ENCODE measurements at regions not wholly inside any gene's neighbourhood (a gene's known extent, or its start where the extent isn't known, plus 50 kb on each side); places are given as distances from the start of the nearest gene placed in this dataset.

DNA sequence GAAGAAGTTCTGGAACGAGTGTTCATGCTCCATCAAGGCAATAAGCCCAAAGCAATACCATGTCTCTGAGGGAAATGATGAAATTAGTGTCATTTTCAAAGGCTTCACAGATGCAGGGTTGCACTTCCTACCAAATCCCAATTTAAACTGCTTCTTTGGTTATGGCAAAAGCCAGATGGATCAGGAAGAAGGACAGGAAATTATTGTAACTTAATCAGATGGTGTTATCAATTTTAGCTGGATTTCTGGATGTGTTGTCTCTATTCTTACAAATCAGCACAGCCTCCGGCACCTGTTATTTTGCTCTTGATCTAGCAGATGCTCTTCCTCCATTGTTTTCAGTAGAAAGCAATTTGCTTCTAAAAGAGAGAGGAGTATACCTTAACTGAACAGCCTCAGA lies 693.4 kb downstream of the SOCS6 start:
- TF ChIP-seq, protein P1, sequence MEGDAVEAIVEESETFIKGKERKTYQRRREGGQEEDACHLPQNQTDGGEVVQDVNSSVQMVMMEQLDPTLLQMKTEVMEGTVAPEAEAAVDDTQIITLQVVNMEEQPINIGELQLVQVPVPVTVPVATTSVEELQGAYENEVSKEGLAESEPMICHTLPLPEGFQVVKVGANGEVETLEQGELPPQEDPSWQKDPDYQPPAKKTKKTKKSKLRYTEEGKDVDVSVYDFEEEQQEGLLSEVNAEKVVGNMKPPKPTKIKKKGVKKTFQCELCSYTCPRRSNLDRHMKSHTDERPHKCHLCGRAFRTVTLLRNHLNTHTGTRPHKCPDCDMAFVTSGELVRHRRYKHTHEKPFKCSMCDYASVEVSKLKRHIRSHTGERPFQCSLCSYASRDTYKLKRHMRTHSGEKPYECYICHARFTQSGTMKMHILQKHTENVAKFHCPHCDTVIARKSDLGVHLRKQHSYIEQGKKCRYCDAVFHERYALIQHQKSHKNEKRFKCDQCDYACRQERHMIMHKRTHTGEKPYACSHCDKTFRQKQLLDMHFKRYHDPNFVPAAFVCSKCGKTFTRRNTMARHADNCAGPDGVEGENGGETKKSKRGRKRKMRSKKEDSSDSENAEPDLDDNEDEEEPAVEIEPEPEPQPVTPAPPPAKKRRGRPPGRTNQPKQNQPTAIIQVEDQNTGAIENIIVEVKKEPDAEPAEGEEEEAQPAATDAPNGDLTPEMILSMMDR (IDR thresholded peaks at IDR 0.05; ENCODE audit: low read depth, low read length, missing control alignments): no peak
- H3K4me3 ChIP-seq (replicated peaks; ENCODE audit: low read depth, low read length): no peak overlapping the region
- DNase-seq (ENCODE audit: extremely low read depth, low read depth): no peak

DNA sequence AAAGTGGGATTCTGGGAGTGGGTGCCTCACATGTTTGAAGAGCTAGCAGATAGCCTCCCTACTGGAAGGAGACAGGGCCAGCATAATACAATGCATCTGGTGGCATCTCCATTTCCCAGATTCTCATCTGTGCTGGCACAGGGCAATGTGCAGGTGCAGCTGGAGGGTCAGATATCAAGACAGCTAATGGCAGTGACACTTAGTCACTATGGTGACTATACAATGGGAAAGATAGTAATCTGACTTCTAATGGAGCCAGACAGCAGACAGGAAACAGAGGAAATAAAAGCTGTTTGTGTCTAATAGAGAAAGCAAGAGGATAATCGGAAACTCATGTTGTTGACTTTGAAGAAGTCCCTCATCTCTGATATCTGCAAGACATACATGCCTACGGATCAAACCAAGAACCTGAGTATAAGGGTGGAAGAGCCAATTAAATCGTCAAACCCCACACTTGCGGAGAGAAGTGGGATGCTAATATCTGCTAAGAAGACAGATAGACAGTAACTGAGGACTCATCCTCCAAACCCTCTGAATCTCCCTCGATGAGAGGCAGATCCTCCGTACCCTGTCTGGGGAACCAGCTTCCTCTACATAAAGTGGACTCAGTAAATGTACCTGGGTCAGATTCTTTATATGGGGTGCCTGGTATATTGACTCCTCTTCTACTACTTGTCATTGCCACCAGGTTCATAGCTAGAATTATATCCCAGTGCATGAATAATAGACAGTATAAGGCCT lies 692.7 kb downstream of the SOCS6 start:
- TF ChIP-seq, protein P1 (IDR thresholded peaks at IDR 0.05; ENCODE audit: low read depth, low read length, missing control alignments): no peak
- no peak for DNase-seq (ENCODE audit: extremely low read depth, low read depth)
- no peak overlapping the region for H3K4me3 ChIP-seq (replicated peaks; ENCODE audit: low read depth, low read length)

DNA sequence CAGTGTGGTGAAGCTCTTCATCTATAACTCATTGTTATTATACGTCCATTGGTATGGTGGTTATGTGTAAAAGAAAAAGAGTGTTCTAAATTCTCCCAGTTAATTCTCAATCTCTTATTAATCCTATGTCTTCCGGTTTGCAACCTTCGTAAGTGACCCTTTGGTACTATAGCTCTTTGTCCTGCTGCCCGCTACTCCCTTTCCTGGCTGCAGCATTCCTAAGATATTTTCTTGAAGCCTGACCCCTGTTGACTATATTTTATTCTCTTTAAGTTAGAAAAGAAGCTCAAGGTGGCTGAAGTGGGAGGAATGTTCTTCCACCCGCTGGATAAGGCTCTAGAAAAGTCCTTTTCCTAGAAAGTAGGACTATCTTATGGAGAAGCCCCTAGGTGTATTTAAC lies 684.8 kb downstream of the SOCS6 start:
- TF ChIP-seq, protein P1 (IDR thresholded peaks at IDR 0.05; ENCODE audit: low read depth, low read length, missing control alignments): no peak
- no peak for DNase-seq (ENCODE audit: extremely low read depth, low read depth)
- no peak overlapping the region for H3K4me3 ChIP-seq (replicated peaks; ENCODE audit: low read depth, low read length)

DNA sequence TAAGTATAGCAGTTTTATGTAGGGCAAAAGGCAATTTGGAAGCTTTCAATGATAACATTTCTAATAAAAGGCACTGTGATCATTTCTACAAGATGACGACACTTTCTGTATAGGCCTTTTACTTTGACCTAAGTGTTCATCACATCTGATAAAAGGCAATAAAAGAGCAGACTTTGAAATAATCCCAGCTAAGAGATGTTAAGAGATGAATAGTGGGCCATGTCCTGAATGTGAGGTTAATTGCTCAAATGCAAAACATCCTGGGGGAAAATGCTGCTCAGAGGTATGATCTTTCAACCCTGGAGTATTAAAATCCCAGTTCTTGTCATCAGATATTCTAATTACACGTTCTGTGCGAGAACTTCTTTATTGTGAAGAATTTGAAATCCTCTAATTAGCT lies 677.6 kb downstream of the SOCS6 start:
- no peak overlapping the region for H3K4me3 ChIP-seq (replicated peaks; ENCODE audit: low read depth, low read length)
- TF ChIP-seq, protein P1 (IDR thresholded peaks at IDR 0.05; ENCODE audit: low read depth, low read length, missing control alignments): no peak
- no peak for DNase-seq (ENCODE audit: extremely low read depth, low read depth)

DNA sequence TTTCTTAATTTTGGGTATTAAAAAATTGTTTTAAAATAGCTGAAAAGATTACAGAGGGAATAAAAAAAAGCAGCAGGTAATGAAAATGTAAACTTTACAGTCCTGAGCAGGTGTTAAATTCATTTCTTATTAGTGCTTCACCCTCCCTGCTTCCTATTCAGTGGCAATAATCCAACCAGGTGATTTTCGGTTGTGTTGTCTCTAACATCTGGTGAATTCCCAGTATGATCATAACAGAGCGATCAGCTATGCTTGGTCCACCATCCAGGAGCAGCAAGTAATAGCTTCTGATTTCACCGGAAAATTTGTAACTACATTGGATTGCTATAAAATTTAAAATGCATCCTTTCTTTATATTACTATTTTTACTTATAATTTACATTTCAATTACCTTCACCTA lies 673.1 kb downstream of the SOCS6 start:
- H3K4me3 ChIP-seq (replicated peaks; ENCODE audit: low read depth, low read length): no peak overlapping the region
- DNase-seq (ENCODE audit: extremely low read depth, low read depth): no peak
- TF ChIP-seq, protein P1 (IDR thresholded peaks at IDR 0.05; ENCODE audit: low read depth, low read length, missing control alignments): no peak

DNA sequence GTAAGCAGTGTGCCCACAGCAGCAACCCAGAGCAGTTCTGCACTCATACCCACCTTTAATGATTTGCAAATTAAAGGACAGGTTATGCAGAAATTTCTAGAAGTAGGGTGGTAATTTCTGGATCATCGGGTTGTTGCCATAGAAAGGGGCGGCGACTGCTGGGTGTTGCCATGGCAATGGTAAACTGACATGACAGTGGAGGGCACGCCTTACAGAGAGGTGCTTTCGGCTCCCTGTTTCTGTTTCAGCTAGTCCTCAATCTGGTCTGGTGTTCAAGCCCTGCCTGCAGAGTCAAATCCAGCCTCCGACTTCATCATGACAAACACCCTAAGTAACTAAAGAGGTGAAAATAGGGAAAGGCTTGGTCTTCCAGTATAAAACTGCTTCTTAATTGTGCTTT lies 667.7 kb downstream of the SOCS6 start:
- TF ChIP-seq, protein P1 (IDR thresholded peaks at IDR 0.05; ENCODE audit: low read depth, low read length, missing control alignments): no peak

DNA sequence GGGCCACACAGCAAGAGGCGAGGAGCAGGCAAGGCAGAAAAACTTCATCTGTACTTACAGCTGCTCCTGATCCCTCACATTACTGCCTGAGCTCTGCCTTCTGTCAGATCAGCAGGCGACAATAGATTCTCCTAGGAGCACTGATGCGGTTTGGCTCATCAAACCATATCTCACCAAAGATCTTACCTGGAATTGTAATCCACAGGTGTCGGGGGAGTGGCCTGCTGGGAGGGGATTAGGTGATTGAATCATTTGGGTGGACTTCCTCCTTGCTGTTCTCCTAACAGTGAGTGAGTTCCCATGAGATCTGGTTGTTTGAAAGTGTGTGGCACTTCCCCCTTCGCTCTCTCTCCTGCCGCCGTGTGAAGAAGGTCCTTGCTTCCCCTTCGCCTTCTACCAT lies 647.3 kb downstream of the SOCS6 start:
- H3K4me3 ChIP-seq (replicated peaks; ENCODE audit: low read depth, low read length): no peak overlapping the region
- DNase-seq (ENCODE audit: extremely low read depth, low read depth): no peak
- TF ChIP-seq, protein P1 (IDR thresholded peaks at IDR 0.05; ENCODE audit: low read depth, low read length, missing control alignments): no peak

More for the DNA sequence above, 667.7 kb downstream of the SOCS6 start:
- no peak for DNase-seq (ENCODE audit: extremely low read depth, low read depth)
- H3K4me3 ChIP-seq (replicated peaks; ENCODE audit: low read depth, low read length): no peak overlapping the region
